GM19043 (cell line): ENCODE measurements at regions not wholly inside any gene's neighbourhood (a gene's known extent, or its start where the extent isn't known, plus 50 kb on each side); places are given as distances from the start of the nearest gene placed in this dataset.
"Not testable (repeated sequence)": the region's sequence is repeated elsewhere in the genome, so short reads cannot be mapped to it uniquely, and the experiment has no call there.

Source experiments
- ATAC-seq: cut with Tn5 transposase; IDR thresholded peaks from one replicate; pipeline ENCODE4 v1.9.1; 2021; ENCODE audit warnings: low read depth; ENCODE audit not compliant: unreplicated experiment

DNA sequence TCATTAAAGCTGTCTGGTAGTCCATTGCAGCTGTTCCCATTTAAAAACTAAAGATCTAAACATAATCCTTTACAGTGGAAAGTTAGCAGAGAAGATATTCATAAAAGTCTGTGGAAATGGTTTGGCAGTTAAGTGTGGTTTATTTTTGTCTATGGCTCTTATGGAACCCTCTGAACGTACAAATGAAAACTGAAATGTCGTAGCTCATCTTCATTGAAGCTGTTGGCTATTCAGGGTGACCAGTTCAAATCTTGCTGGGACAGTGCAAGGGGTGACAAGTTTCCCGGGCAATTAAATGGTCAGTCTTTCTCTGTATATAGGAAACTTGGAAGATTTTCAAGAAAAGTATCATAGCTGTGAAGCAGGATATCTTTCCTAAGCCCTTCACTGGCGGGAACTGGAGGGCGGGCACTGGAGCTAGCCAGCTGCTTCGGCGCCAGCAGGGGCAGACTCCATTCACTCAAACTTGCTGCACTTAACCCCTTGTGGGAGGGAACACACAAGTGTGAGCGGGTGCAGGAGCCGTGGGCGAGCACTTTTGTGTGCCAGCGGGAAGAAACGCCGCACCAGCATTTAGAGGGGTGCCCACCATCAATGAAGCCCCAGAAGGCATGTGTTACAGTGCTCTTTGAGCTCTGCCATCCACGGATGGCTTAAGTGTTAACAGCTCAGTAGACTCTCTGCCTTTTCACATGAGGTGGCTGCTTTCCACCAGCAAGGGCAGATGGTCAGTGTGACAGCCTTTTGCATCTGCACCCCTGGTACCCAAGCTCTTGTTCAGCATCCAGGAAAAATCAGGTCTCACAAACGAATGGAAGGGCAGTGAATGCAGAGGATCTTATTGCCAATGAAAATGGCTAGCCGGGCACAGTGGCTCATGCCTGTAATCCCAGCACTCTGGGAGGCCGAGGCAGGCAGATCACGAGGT is 232.1 kb upstream of the KAZN start:
- no peak for ATAC-seq

- ATAC-seq, result no peak
Observed at GRCh38 chr1:14367451-14367850, 231.0 kb upstream of the KAZN start.

DNA sequence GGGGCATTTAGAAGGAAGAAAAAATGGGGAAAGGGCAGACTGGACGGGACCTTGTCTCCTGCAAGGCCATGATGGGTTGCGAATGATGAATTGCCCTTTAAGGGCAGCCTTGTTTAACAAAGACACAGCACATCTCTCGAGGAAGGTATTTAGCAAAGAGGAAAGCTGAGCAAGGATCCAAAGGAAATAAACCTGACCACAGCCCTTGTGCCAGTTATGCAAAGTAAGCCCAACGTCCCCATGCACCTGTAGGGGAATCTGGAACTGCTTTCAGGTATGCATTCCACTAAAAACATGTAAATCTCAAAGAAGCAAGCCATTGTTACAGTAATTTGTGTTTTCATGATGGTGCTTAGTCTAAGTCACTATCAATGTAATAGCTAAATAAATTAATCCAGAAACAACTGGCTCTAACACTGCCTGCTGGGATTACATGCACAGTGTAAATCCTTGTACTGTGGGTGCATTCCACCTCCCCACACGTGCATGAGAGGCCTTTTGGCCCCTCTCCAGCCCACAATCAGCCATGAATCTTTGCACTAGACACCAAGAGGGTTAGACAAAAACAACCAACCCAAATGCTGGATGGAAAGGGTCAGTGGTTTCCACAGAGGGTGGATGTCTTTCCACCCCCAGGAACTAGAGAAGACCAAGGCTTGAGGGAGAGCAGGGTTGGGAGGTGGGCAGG is 228.8 kb upstream of the KAZN start:
- no peak for ATAC-seq

- no peak for ATAC-seq
Observed at GRCh38 chr1:14371771-14372497, 226.6 kb upstream of the KAZN start.

GRCh38 chr1:14372526-14372925 is 226.0 kb upstream of the KAZN start:
- no peak for ATAC-seq

DNA sequence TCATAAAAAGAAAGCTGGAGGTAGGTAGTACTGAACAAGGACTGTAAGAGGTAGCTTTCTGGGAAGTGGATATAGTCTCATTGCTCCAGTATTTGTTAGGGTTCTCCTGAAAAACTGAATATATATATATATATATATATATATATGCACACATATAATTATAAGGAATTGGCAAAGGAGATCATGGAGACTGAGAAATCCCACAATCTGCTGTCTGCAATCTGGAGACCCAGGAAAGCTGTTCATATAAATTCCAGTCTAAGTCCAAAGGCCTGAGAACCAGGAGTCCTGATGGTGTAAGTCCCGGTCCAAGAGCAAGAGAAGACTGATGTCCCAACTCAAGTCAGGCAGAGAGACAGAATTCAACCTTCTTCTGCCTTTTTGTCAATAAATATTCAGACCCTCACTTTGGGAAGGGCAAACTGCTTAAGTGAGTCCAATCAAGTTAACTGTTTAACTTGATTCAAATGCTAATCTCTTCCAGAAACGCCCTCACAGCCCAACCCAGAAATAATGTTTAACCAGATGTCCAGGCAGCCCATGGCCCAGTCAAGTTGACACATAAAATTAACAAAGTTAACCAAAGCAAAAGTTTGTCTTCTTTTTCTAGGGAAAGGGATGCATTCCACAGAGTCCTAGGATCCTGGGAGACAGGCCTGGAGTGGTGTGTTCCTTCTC is 225.3 kb upstream of the KAZN start:
- no peak for ATAC-seq

DNA sequence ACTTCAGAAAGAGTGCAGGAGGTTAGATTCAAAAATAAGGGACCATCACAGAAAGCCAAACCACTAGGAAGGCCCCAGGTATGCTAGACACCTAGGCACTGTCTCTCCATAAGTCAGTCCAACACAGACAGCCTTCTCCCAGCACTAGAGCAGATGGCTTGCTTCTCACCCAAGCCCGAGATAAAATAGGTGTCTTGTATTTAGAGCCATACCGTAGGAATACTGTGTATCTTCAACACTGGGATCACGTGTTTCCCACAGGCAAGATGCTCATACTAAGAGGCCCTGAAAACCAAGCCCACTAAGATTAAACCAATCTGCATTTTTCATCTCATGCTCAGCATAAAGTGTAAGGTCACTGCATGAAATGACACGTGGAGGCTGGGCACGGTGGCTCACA is 223.3 kb upstream of the KAZN start:
- no peak for ATAC-seq

- ATAC-seq, result no peak
Observed at GRCh38 chr1:14377386-14377785, 221.1 kb upstream of the KAZN start.

DNA sequence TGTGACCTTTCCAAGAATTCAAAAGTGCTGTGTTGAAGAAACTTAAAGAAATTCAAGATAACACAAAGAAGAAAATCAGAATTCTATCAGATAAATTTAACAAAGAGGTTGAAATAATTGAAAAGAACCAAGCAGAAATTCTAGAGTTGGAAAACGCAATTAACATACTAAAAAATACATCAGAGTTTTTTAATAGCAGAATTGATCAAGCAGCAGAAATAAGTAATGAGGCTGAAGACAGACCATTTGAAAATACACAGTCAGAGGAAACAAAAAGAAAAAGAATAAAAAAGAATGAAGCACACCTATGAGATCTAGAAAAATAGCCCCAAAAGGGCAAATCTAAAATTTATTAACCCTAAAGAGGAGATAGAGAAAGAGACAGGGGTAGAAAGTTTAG is 218.1 kb upstream of the KAZN start:
- ATAC-seq, result no peak

GRCh38 chr1:14390816-14391215 is 207.7 kb upstream of the KAZN start:
- ATAC-seq, result no peak

GRCh38 chr1:14392161-14392858 is 206.2 kb upstream of the KAZN start:
- no peak for ATAC-seq

DNA sequence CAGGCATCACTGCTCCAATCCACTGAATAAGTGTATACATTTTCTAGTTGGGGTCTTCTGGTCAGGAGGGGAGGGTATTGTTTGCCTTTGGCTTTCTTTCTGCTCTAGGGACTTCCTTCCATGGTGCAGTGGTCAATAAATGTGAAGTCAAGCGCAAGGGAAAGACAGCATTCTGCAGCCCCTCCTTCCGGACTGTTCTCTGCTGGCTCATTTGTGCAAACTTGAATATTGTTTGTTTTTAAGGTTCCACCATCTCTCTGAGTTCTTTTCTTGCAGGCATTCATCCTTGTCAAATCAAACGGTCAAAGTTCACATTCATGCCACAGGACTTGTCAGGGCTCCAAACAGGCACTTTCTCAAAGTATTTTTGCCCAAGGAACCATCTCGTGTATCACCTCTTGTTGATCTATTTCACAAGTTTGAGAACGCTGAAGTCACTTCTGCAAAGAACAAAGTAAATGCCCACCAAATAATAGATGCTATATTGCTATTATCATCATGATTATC is 205.6 kb upstream of the KAZN start:
- ATAC-seq, result no peak

DNA sequence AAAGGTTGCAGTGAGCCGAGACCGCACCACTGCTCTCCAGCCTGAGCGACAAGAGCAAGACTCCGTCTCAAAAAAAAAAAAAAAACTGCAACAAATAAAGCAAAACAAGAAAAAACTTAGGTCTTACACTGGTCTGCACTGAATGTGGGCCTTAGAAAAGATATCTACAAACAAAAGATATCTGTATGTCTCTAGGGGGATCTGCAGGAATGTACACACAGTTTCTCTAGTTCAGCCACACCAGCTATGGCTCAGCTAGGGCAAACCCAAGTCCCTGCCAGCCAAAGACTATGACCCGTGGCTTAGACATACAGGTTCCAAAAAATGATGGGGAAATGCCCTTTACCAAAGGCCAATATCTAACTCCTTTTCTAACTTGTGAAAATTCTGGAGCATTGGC is 202.4 kb upstream of the KAZN start:
- ATAC-seq, result no peak

DNA sequence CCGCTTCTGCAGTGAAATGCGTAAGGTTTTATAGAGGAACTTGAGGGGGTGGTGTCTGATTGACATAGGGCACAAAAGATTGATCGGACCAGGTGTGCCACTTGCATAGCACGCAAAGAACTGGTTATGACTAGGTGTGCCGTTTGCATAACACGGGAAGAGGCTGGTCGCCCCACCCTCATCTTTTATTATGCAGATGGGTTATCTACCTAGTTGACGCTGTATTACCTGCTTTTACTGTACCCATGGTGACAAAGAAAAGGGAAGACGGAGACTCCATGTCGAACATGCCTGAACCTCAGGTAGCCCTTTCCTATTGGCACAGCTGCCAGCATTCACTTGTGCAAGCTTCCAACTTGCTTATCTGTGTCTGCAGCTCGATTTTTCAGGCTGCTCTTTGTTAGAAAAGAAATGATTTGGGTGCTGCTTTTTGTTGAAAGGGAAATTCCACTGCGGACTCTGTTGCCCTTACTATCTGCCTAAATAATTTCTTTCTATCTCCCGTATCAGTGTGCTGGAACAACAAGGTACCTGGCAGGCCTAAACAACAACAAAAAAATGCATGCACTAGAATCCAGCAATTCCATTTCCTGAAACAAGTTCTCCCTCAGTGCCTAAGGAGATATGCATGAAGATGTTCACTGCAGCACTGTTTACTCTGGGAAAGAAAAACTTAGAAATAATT is 194.4 kb upstream of the KAZN start:
- no peak for ATAC-seq

GRCh38 chr1:14404862-14405301 is 193.6 kb upstream of the KAZN start:
- ATAC-seq, result no peak

GRCh38 chr1:14412235-14412634 is 186.2 kb upstream of the KAZN start:
- ATAC-seq, result no peak

- ATAC-seq, result no peak
Observed at GRCh38 chr1:14413819-14414490, 184.5 kb upstream of the KAZN start.

- ATAC-seq, result no peak
Observed at GRCh38 chr1:14415396-14415795, 183.1 kb upstream of the KAZN start.

DNA sequence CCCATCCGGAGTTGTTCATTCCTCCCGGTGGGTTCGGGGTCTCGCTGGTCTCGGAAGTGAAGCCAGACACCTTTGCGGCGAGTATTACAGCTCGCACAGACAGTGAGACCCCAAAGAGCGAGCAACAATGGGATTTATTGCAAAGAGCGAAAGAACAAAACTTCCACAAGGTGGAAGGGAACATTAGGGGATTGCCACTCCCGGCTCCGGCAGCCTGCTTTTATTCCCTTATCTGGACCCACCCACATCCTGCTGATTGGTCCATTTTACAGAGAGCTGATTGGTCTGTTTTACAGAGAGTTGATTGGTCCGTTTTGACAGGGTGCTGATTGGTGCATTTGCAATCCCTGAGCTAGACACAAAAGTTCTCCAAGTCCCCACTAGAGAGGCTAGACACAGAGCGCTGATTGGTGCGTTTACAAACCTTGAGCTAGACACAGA is 178.7 kb upstream of the KAZN start:
- not testable (repeated sequence) for ATAC-seq
